H9 (cell line): ENCODE measurements at regions not wholly inside any gene's neighbourhood (a gene's known extent, or its start where the extent isn't known, plus 50 kb on each side); places are given as distances from the start of the nearest gene placed in this dataset.

Experiments used
- DNase-seq: peaks from one replicate; pipeline ENCODE4 v3.0.0-alpha.2; 2017
- H2AFZ ChIP-seq: one replicate; pipeline ENCODE4 v1.6.1; 2013; ENCODE audit warnings: mild to moderate bottlenecking, low read length, control low read depth, moderate library complexity
- H2AK5ac ChIP-seq: 2 replicates; pipeline ENCODE4 v1.6.1; 2013; ENCODE audit warnings: low read length, control low read depth, mixed read lengths; ENCODE audit not compliant: insufficient read length
- H2BK120ac ChIP-seq: one replicate; pipeline ENCODE4 v1.6.1; 2013; ENCODE audit warnings: low read depth, mild to moderate bottlenecking, low read length, control low read depth, inconsistent platforms; ENCODE audit not compliant: poor library complexity, severe bottlenecking
- H2BK12ac ChIP-seq: 2 replicates; pipeline ENCODE4 v1.6.1; 2013; ENCODE audit warnings: low read length, control low read depth, mixed read lengths, low read depth; ENCODE audit not compliant: insufficient read length
- H2BK15ac ChIP-seq: 2 replicates; pipeline ENCODE4 v1.6.1; 2013; ENCODE audit warnings: low read depth, low read length, control low read depth
- H2BK20ac ChIP-seq: one replicate; pipeline ENCODE4 v1.6.1; 2013; ENCODE audit warnings: low read depth, mild to moderate bottlenecking, low read length, control low read depth, inconsistent platforms; ENCODE audit not compliant: poor library complexity, severe bottlenecking
- H2BK5ac ChIP-seq: 2 replicates; pipeline ENCODE4 v1.6.1; 2013; ENCODE audit warnings: low read length, control low read depth, mixed read lengths; ENCODE audit not compliant: insufficient read length
- H3K14ac ChIP-seq: 2 replicates; pipeline ENCODE4 v1.6.1; 2013; ENCODE audit warnings: low read length, control low read depth; ENCODE audit not compliant: insufficient read depth
- H3K18ac ChIP-seq: 2 replicates; pipeline ENCODE4 v1.6.1; 2013; ENCODE audit warnings: low read depth, mild to moderate bottlenecking, mixed read lengths, low read length, control low read depth; ENCODE audit not compliant: insufficient read length
- H3K23ac ChIP-seq: 2 replicates; pipeline ENCODE4 v1.6.1; 2013; ENCODE audit warnings: low read length, control low read depth, mixed read lengths, low read depth; ENCODE audit not compliant: insufficient read length
- H3K23me2 ChIP-seq: 2 replicates; pipeline ENCODE4 v1.6.1; 2013; ENCODE audit warnings: low read depth, mild to moderate bottlenecking, mixed read lengths, low read length, control low read depth; ENCODE audit not compliant: insufficient read length, poor library complexity, severe bottlenecking
- H3K27ac ChIP-seq: 2 replicates; pipeline ENCODE4 v1.5.1; 2013; ENCODE audit warnings: low read length, control low read depth, mixed read lengths, low read depth; ENCODE audit not compliant: insufficient read length
- H3K27me3 ChIP-seq: 2 replicates; pipeline ENCODE4 v1.6.1; 2013; ENCODE audit warnings: low read length, control low read depth, inconsistent platforms; ENCODE audit not compliant: insufficient read depth
- H3K4ac ChIP-seq: 2 replicates; pipeline ENCODE4 v1.6.1; 2013; ENCODE audit warnings: low read depth, mild to moderate bottlenecking, control low read depth, inconsistent platforms, low read length, moderate library complexity
- H3K4me1 ChIP-seq: 2 replicates; pipeline ENCODE4 v1.6.1; 2013; ENCODE audit warnings: low read length, control low read depth, inconsistent platforms; ENCODE audit not compliant: insufficient read depth
- H3K4me2 ChIP-seq: 2 replicates; pipeline ENCODE4 v1.6.1; 2013; ENCODE audit warnings: low read length, control low read depth, mixed read lengths; ENCODE audit not compliant: insufficient read length, insufficient read depth
- H3K56ac ChIP-seq: 2 replicates; pipeline ENCODE4 v1.6.1; 2013; ENCODE audit warnings: low read depth, mild to moderate bottlenecking, mixed read lengths, low read length, control low read depth; ENCODE audit not compliant: insufficient read length
- H3K79me1 ChIP-seq: 2 replicates; pipeline ENCODE4 v1.6.1; 2013; ENCODE audit warnings: low read depth, mild to moderate bottlenecking, moderate library complexity, low read length, control low read depth, inconsistent platforms; ENCODE audit not compliant: insufficient read depth, poor library complexity, severe bottlenecking
- H3K79me2 ChIP-seq: 2 replicates; pipeline ENCODE4 v1.6.1; 2013; ENCODE audit warnings: low read length, control low read depth, inconsistent platforms; ENCODE audit not compliant: insufficient read depth
- H3K9ac ChIP-seq: 2 replicates; pipeline ENCODE4 v1.6.1; 2013; ENCODE audit warnings: low read length, control low read depth, mixed read lengths; ENCODE audit not compliant: insufficient read length; ENCODE audit errors: extremely low read depth
- H3K9me3 ChIP-seq: one replicate; pipeline ENCODE4 v1.6.1; 2013; ENCODE audit warnings: low read depth, low read length, inconsistent platforms; ENCODE audit not compliant: control insufficient read depth
- H3T11ph ChIP-seq: one replicate; pipeline ENCODE4 v1.6.1; 2013; ENCODE audit warnings: mild to moderate bottlenecking, low read length, control low read depth, inconsistent platforms
- H4K20me1 ChIP-seq: one replicate; pipeline ENCODE4 v1.6.1; 2013; ENCODE audit not compliant: control insufficient read depth, insufficient read length, insufficient read depth
- H4K5ac ChIP-seq: 2 replicates; pipeline ENCODE4 v1.6.1; 2013; ENCODE audit warnings: low read depth, mild to moderate bottlenecking, mixed read lengths, low read length, control low read depth; ENCODE audit not compliant: insufficient read length
- H4K8ac ChIP-seq: replicated peaks from 2 replicates; pipeline ENCODE4 v1.6.1; 2013; ENCODE audit warnings: low read length, control low read depth, mixed read lengths, low read depth; ENCODE audit not compliant: insufficient read length
- H4K91ac ChIP-seq: 2 replicates; pipeline ENCODE4 v1.6.1; 2013; ENCODE audit warnings: low read depth, mild to moderate bottlenecking, moderate library complexity, mixed read lengths, low read length, control low read depth; ENCODE audit not compliant: insufficient read length
- H3K27ac Mint-ChIP-seq, 3 experiments: 2 replicates in 2 of 3; 3 replicates in 1 of 3; pipeline ENCODE4 v1.8.0; 2020 to 2021; ENCODE audit warnings: mixed read lengths in 3 of 3, mild to moderate bottlenecking in 1 of 3, moderate library complexity in 1 of 3
- H3K27me3 Mint-ChIP-seq: 2 replicates; pipeline ENCODE4 v1.8.0; 2021; ENCODE audit warnings: low read depth, mild to moderate bottlenecking, moderate library complexity, mixed read lengths
- H3K36me3 Mint-ChIP-seq, 3 experiments: 2 replicates in 2 of 3; 3 replicates in 1 of 3; pipeline ENCODE4 v1.8.0; 2020 to 2021; ENCODE audit warnings: low read depth in 3 of 3, mixed read lengths in 3 of 3; ENCODE audit not compliant: insufficient read depth in 1 of 3
- H3K4me1 Mint-ChIP-seq, 2 experiments: 2 replicates each; pipeline ENCODE4 v1.8.0; 2020; ENCODE audit warnings: mixed read lengths in 2 of 2
- H3K4me3 Mint-ChIP-seq, 2 experiments: 2 replicates in 1 of 2; 3 replicates in 1 of 2; pipeline ENCODE4 v1.8.0; 2020 to 2021; ENCODE audit warnings: mild to moderate bottlenecking in 2 of 2, mixed read lengths in 2 of 2, moderate library complexity in 1 of 2
- H3K9me3 Mint-ChIP-seq, 2 experiments: 2 replicates in 1 of 2; 3 replicates in 1 of 2; pipeline ENCODE4 v1.8.0; 2020; ENCODE audit warnings: mild to moderate bottlenecking in 2 of 2, mixed read lengths in 2 of 2, moderate library complexity in 1 of 2
- WGBS: extraction: QIAGEN DNeasy Blood & Tissue Kit; methylation state at CpG from one replicate; pipeline ENCODE4 v1.1.7; 2013; ENCODE audit warnings: missing lambda C conversion rate, low lambda C conversion rate, mixed read lengths; ENCODE audit not compliant: insufficient read length; ENCODE audit errors: extremely low coverage; 5-methylcytosine and 5-hydroxymethylcytosine counted together
- TF ChIP-seq, protein P1 (sequence below): fragments of 200-600 bp; sonication (generic); conservative IDR thresholded peaks from 3 replicates; pipeline ENCODE4 v1.8.0; 2021; ENCODE audit warnings: antibody characterized with exemption, mild to moderate bottlenecking

DNA sequence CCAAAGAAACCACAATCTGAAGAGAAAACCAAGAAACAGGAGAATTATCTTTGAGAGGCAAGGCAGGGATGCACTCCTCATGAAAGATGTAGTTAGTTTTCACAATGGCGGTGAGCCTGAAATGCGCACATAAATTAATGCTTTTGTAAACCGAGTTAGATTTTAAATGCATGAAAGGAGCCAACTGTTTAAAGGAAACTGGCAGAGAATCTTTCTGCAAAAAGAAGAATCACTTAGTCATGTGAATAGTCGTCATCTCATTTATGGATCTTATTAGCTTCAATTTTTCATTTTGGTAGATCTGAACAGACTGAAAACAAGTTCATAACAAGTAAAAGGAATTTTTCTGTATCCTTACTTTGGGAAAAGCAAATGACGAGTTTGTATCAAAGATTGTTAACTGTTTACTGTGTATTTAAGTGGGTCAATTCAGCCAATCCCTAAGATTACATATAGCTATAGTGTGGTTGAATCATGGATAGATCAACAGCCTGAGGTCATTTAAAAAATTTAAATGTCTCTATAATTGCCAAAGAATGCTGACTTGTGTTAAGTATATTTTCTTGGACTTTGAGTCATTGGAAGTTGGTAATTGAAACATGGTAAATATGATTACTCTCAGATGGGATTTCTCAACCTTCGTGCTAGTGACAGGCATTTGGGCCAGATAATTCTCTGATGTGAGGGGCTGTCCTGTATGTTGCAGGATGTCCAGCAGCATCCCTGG is 226.6 kb upstream of the KAZN start:
- H3K27me3 Mint-ChIP-seq = peaks cover 3% of the 10 kb centered on the region; the same call in 1 of the 2 replicates

More for the DNA sequence above, 226.6 kb upstream of the KAZN start:
- no peak for DNase-seq
- Histone ChIP-seq H3K4ac (no peak overlapping the region), H2AFZ (no peak overlapping the region), H3K4me2 (no peak overlapping the region), H3T11ph (no peak overlapping the region), H2BK120ac (no peak overlapping the region), H2BK12ac (no peak overlapping the region), H4K8ac (no peak overlapping the region), H4K20me1 (no peaks in the 10 kb centered on the region), H3K27ac (no peak overlapping the region), H3K27me3 (0 out of 2 replicates have a peak, but pooled peaks cover 2% of the 10 kb centered on the region), H2AK5ac (no peak overlapping the region), H3K9ac (no peak overlapping the region), H4K5ac (no peak overlapping the region), H3K56ac (no peak overlapping the region), H3K79me1 (no peaks in the 10 kb centered on the region), H2BK15ac (no peak overlapping the region), H3K9me3 (no peaks in the 10 kb centered on the region), H3K4me1 (peaks cover 17% of the 10 kb centered on the region), H3K79me2 (no peaks in the 10 kb centered on the region), H3K18ac (no peak overlapping the region), H3K23ac (no peak overlapping the region), H3K23me2 (no peaks in the 10 kb centered on the region), H2BK5ac (no peak overlapping the region), H3K14ac (no peak overlapping the region), H4K91ac (no peak overlapping the region), H2BK20ac (no peak overlapping the region)
- H3K4me3 Mint-ChIP-seq = no peak overlapping the region; a peak in 1 of 5 replicates
- H3K27ac Mint-ChIP-seq = no peak overlapping the region
- TF ChIP-seq, protein P1, sequence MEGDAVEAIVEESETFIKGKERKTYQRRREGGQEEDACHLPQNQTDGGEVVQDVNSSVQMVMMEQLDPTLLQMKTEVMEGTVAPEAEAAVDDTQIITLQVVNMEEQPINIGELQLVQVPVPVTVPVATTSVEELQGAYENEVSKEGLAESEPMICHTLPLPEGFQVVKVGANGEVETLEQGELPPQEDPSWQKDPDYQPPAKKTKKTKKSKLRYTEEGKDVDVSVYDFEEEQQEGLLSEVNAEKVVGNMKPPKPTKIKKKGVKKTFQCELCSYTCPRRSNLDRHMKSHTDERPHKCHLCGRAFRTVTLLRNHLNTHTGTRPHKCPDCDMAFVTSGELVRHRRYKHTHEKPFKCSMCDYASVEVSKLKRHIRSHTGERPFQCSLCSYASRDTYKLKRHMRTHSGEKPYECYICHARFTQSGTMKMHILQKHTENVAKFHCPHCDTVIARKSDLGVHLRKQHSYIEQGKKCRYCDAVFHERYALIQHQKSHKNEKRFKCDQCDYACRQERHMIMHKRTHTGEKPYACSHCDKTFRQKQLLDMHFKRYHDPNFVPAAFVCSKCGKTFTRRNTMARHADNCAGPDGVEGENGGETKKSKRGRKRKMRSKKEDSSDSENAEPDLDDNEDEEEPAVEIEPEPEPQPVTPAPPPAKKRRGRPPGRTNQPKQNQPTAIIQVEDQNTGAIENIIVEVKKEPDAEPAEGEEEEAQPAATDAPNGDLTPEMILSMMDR = no peak
- H3K36me3 Mint-ChIP-seq = no peaks in the 10 kb centered on the region
- no peaks in the 10 kb centered on the region for H3K9me3 Mint-ChIP-seq
- H3K4me1 Mint-ChIP-seq = peaks cover 45 to 48% of the 10 kb centered on the region in 2 experiments
- no CpG with 5 or more reads among the region's 6 CpGs for WGBS
